CD4-positive, alpha-beta T cell treated with Interleukin-2 at 100 ng/mL for 4 hours (primary cell): ENCODE measurements at regions not wholly inside any gene's neighbourhood (a gene's known extent, or its start where the extent isn't known, plus 50 kb on each side); places are given as distances from the start of the nearest gene placed in this dataset.
"Not testable (repeated sequence)": the region's sequence is repeated elsewhere in the genome, so short reads cannot be mapped to it uniquely, and the experiment has no call there.

Experiments
- DNase-seq: peaks from one replicate; pipeline ENCODE4 v3.0.0-alpha.2; 2020; ENCODE audit warnings: low spot score

- no peak for DNase-seq
These were observed 118.1 kb upstream of the SEM1 start for GRCh38 chr7:96827701-96828100.

GRCh38 chr7:96829121-96829520, 119.5 kb upstream of the SEM1 start:
- DNase-seq = not testable (repeated sequence)

DNA sequence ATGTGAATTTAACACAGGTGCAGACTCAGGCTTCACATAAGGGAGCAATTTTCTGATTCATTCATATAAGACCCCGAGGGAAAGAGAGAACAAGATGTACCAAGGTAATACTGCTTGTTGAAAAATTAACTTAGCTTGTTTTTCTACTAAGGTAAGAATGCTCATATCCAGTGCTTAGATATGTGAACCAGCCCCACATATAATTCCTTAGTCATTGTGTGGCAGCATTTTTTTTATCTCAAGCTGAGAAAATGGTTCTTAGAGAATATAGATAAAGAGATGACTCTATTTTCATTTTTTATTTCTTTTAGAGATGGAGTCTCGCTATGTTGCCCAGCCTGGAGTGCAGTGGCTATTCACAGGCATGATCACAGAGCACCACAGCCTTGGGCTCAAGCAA, 121.8 kb upstream of the SEM1 start:
- DNase-seq = no peak

- DNase-seq = no peak
These were observed 122.5 kb upstream of the SEM1 start for GRCh38 chr7:96832092-96832662.

- no peak for DNase-seq
These were observed 124.2 kb upstream of the SEM1 start for GRCh38 chr7:96833676-96834453.

- no peak for DNase-seq
These were observed 126.8 kb upstream of the SEM1 start for GRCh38 chr7:96836456-96836855.

DNA sequence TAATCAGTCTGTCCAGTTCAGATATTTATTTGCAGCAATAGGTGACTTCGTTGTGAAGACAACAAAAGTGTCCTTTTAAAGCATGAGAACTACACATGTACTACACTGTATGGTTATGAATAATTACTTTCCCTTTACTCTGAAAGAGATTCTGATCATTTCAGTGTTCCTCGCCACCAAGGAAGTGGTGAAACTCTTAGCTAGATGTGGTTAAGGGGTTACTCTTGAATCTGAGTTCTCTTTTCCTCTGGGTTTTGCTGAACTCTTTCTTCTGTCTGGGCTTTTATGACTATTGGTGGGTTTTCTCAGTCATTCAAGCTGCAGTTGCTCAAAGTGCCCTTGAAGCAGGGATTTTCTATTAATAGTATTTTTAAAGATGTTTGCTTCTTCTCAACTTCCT, 127.9 kb upstream of the SEM1 start:
- DNase-seq = peak; percentile 35

DNA sequence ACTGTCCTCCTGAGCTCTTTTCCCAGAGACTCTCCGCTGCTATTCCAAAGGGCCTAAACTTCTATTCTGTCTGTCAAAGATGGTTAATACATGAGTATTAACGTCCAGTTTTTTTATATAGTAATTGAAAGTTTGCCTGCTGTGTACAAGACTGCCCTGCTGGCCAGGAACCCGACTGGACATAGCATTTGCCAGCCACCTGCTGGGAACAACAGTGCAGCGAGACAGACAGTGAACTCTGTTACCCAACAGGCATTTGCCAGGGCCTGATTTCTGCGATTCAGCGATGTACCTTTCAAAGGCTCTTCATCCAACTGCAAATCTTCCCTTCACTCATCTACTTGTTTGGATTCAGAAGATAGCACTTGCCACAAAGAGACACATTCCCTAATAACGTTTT, 128.8 kb upstream of the SEM1 start:
- no peak for DNase-seq

- DNase-seq = no peak
These were observed 145.5 kb upstream of the SEM1 start for GRCh38 chr7:96855139-96855538.

GRCh38 chr7:96855691-96856090, 146.0 kb upstream of the SEM1 start:
- no peak for DNase-seq

DNA sequence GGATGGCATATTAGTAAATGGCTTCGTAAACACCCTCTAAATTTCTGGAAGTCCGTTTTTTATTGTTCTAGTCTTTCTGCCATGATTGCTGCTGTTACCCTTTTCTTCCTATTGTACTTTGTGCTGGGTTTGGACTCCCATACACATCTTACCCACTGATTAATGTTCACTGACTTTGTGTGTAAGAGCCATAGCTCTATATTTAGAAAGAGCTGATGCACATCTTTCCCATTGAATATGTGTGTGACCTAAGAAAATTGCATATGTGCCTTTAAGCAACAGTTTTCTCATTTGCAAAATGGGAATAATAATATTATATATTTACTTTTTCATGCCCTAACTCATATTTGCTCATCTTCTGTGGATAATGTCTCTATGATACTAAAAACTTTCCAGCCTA, 135.8 kb upstream of the DLX6 start:
- DNase-seq = no peak

- DNase-seq = no peak
These were observed 135.2 kb upstream of the DLX6 start for GRCh38 chr7:96870185-96870584.

DNA sequence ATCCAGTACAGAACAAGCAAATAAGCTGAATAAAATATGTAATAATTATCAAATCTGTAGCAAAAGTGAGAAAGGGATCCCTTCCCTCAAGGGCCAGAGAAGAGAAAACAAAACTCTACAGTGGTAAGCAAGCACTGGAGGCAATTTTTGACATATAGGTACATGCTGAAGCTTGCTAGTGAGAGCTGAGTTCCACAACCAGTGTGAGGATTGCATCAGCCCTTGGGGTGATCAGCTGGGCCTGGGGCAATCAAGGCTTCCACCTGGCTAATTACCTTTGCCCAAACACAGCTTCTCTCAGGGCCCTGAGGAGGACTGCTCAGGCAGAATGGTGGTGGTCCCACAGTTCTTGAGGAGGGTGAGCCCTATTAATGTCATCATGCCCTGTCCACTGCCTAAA, 134.4 kb upstream of the DLX6 start:
- DNase-seq = no peak

DNA sequence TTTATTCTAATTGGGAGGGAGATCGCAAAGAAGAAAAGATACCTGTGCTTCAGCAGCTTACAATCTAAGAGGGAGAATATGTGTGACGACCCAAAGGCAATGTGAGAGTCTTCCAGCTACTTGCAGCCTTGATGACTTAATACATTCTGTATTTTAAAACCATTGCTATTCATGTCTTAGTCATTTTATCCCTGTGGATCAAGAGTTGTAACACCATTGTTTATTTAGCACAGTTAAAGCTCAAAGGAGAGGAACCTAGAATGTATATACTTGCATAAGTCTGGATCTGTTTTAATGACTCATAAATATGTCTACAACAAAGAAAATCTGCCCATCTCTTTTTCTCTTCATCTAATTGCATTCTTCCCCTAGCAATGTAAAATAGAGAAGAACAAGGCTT, 117.9 kb upstream of the DLX6 start:
- no peak for DNase-seq

DNA sequence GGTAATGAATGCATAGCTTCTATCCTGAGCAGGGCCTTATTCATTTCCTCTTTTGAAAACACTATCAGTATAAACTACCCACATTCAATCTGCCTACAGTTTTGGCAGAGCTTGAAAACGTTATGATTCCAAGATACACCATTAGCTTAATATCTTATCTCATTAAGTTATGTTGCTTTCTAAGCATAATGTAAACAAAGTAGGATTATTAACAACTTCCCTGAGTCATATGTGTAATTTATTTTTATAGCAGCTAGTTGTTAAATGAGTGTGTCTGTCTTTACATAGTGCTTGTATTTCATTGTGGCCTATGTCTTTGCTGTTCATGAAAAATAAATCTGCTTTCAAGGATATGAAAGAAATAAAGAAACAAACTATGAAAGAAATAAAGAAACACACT, 106.2 kb upstream of the DLX6 start:
- no peak for DNase-seq

GRCh38 chr7:96901822-96902445, 103.4 kb upstream of the DLX6 start:
- DNase-seq = no peak

DNA sequence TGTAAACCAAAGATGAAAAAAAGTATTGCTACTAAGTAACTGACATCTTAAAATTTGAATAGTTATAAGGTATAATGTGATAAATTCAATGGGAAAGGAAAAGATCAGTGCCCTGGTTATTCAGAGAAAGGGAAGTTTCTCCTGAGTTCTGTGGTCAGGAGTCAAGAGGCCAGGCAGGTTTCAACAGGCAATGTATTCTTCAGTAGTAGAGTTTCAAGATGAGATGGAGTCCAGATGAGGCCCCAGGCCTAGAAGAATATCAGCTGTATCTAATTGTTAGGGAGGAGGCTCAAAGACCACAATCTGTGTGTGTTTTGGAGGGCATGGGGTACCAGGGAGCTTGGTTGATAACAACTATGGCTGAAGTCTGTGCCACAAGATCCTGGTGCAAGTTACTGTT, 101.4 kb upstream of the DLX6 start:
- DNase-seq = no peak

DNA sequence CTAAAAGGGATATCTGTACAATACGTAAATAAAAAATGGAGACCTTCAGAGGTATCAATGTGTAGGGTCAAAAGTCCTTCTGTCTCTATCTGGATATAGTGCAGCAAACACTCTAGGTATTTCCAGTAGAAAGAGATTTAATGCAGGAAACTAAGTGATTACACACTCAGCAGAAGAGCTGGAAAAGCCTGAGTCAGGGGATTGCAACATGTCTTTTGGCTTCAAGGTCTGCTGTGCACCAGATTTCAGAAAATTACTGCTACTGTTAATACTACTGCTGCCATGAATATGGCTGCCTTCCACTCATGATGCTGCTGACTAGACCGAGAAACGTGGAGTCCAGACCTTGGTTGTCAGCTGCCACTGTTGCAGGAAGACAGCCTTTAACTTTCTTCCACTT, 94.9 kb upstream of the DLX6 start:
- no peak for DNase-seq

DNA sequence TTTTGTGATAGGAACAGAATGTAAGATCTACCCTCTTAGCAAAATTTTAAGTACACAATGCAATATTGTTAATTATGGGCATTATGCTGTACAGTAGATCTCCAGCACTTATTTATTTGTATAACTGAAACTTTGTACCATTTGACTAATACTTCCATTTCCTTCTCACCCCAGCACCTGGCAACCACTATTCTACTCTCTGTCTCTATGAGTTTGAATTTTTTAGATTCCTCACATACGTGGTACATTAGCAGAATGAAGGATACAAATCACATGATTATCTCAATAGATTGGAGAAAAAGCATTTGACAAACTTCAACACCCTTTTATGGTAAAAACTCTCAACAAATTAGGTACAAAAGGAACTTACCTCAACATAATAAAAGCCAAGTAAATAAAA, 90.3 kb upstream of the DLX6 start:
- DNase-seq = no peak

- DNase-seq = no peak
These were observed 85.3 kb upstream of the DLX6 start for GRCh38 chr7:96920064-96920463.

DNA sequence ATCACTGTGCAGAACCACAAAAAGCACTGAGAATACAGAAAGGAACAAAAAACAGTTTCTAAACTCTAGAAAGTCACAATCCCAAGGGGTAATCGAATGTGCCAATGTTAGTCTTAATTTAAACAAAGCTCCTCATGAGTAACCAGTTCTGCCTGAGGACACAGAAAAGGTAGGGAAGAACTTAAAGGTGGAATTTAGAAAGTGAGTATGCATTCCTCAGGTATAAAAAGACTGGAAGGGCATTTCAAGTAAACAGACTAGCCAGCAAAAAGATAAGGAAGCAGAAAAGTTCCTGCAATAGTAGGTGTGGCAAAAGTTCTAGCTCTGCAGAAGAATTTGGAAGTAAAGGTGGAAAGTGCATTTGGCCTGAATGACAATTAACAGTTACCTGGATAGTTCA, 84.6 kb upstream of the DLX6 start:
- DNase-seq = no peak

DNA sequence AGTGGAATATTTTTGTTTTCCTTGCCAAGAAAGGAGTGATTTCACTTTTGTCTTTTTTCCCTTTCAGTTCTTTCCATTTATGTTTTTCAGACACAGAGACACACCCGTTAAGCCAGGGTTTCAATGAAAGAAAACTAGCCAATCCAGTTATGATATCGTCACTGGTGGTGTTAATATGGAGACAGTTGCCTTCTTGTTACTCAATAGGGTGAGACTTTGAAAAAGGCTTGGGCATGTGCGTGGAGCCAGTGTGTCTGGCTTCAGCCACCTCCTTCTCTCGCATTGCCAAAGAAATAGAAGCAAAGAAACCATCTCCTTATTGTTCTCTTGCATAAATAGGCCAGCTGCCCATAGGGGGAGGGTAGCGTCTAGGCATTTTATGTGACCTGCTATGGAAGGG, 84.1 kb upstream of the DLX6 start:
- DNase-seq = no peak

- DNase-seq = no peak
These were observed 83.6 kb upstream of the DLX6 start for GRCh38 chr7:96921771-96922170.

- not testable (repeated sequence) for DNase-seq
These were observed 82.0 kb upstream of the DLX6 start for GRCh38 chr7:96923345-96923744.
